Sigmoid colon (tissue), 6 donors: ENCODE measurements at regions not wholly inside any gene's neighbourhood (a gene's known extent, or its start where the extent isn't known, plus 50 kb on each side); places are given as distances from the start of the nearest gene placed in this dataset.
"Not testable (repeated sequence)": the region's sequence is repeated elsewhere in the genome, so short reads cannot be mapped to it uniquely, and the experiment has no call there.

ENCODE experiments used
- DNase-seq: peaks from one replicate; pipeline ENCODE4 v3.0.0-alpha.2; 2019
- H3K27ac ChIP-seq, 4 donors: fragments of 200-600 bp; sonication (generic); one replicate each; pipeline ENCODE4 v1.5.1; 2016 to 2019; ENCODE audit warnings: mild to moderate bottlenecking in 1 of 4
- H3K27me3 ChIP-seq, 3 donors: fragments of 200-600 bp; sonication (generic); one replicate each; pipeline ENCODE4 v1.5.1; 2019; ENCODE audit warnings: mild to moderate bottlenecking in 1 of 3
- H3K36me3 ChIP-seq, 4 donors: fragments of 200-600 bp; sonication (generic); one replicate each; pipeline ENCODE4 v1.5.1; 2016 to 2019
- H3K4me1 ChIP-seq, 4 donors: fragments of 200-600 bp; sonication (generic); one replicate each; pipeline ENCODE4 v1.5.1; 2017 to 2019
- H3K4me3 ChIP-seq, 4 donors: fragments of 200-600 bp; sonication (generic); one replicate each; pipeline ENCODE4 v1.5.1; 2017 to 2019; ENCODE audit warnings: mild to moderate bottlenecking in 2 of 4, moderate library complexity in 1 of 4
- H3K9me3 ChIP-seq, 4 donors: fragments of 200-600 bp in 3 of 4; sonication (generic) in 3 of 4; one replicate each; pipeline versions ENCODE4 v1.5.1 to v1.6.1; 2013 to 2019
- CTCF ChIP-seq, 4 experiments: fragments of 450-650 bp in 3 of 4; fragments of 200-600 bp in 1 of 4; IDR thresholded peaks; one replicate each; pipeline ENCODE4 v1.5.1; 2016 to 2019; ENCODE audit warnings: antibody characterized with exemption in 4 of 4, mild to moderate bottlenecking in 3 of 4, moderate library complexity in 2 of 4
- EP300 ChIP-seq, 4 donors: sonication (generic); formaldehyde crosslinking; IDR thresholded peaks; one replicate each; pipeline ENCODE4 v1.6.1; 2017; ENCODE audit warnings: antibody characterized with exemption in 4 of 4
- POLR2A ChIP-seq, 2 donors: fragments of 450-650 bp; IDR thresholded peaks; one replicate each; pipeline ENCODE4 v1.6.1; 2016; ENCODE audit warnings: antibody characterized with exemption in 2 of 2, mild to moderate bottlenecking in 2 of 2, moderate library complexity in 2 of 2
- POLR2AphosphoS5 ChIP-seq, 4 donors: sonication (generic); formaldehyde crosslinking; IDR thresholded peaks; one replicate each; pipeline ENCODE4 v1.6.1; 2017; ENCODE audit warnings: antibody characterized with exemption in 4 of 4
- WGBS, 2 donors: extraction: QIAGEN DNeasy Blood & Tissue Kit; methylation state at CpG; one replicate each; pipeline ENCODE4 v1.1.7; 2013; 5-methylcytosine and 5-hydroxymethylcytosine counted together
- intact Hi-C: fragments of 100-400 bp; cut with DNase I; formaldehyde crosslinking; loops from one replicate; pipeline ENCODE4 v1.15.1; 2023
- donor health status: healthy with polysubstance abuse.
- donor health status: healthy.

- TF ChIP-seq EP300 (IDR thresholded peaks at IDR 0.05) (no peak), CTCF (IDR thresholded peaks at IDR 0.05) (no peak), POLR2AphosphoS5 (IDR thresholded peaks at IDR 0.05) (no peak), POLR2A (IDR thresholded peaks at IDR 0.05) (no peak)
- Histone ChIP-seq H3K36me3 (no peaks in the 10 kb centered on the region), H3K4me3 (no peak overlapping the region), H3K27ac (no peak overlapping the region), H3K27me3 (no peaks in the 10 kb centered on the region), H3K4me1 (no peaks in the 10 kb centered on the region), H3K9me3 (no peaks in the 10 kb centered on the region)
- DNase-seq, result no peak
- 45 to 54% methylated on average over 3 of the region's 3 CpGs for WGBS, 2 donors
- intact Hi-C loops, result no loop called here
Measured at GRCh38 chr11:34825315-34825669, 90.9 kb downstream of the APIP start.

GRCh38 chr11:34824425-34824824 lies 91.8 kb downstream of the APIP start:
- DNase-seq, result no peak
- Histone ChIP-seq H3K9me3 (no peaks in the 10 kb centered on the region), H3K4me3 (no peak overlapping the region), H3K27me3 (no peaks in the 10 kb centered on the region), H3K36me3 (no peaks in the 10 kb centered on the region), H3K4me1 (no peaks in the 10 kb centered on the region), H3K27ac (no peak overlapping the region)
- intact Hi-C loops, result no loop called here
- TF ChIP-seq EP300 (IDR thresholded peaks at IDR 0.05) (no peak), POLR2AphosphoS5 (IDR thresholded peaks at IDR 0.05) (no peak), CTCF (IDR thresholded peaks at IDR 0.05) (no peak), POLR2A (IDR thresholded peaks at IDR 0.05) (no peak)

GRCh38 chr11:34823639-34824038 lies 92.5 kb downstream of the APIP start:
- Histone ChIP-seq H3K9me3 (no peaks in the 10 kb centered on the region), H3K27ac (no peak overlapping the region), H3K27me3 (no peaks in the 10 kb centered on the region), H3K4me3 (no peak overlapping the region), H3K4me1 (no peaks in the 10 kb centered on the region), H3K36me3 (no peaks in the 10 kb centered on the region)
- 78 to 81% methylated on average over 2 of the region's 2 CpGs for WGBS, 2 donors
- no peak for DNase-seq
- intact Hi-C loops, result no loop called here
- no peak for TF ChIP-seq POLR2A (IDR thresholded peaks at IDR 0.05)
- no peak for TF ChIP-seq POLR2AphosphoS5 (IDR thresholded peaks at IDR 0.05)
- TF ChIP-seq CTCF (IDR thresholded peaks at IDR 0.05), result no peak
- TF ChIP-seq EP300 (IDR thresholded peaks at IDR 0.05), result no peak

- 83 to 90% methylated on average over 3 of the region's 3 CpGs for WGBS, 2 donors
- Histone ChIP-seq H3K4me1 (no peaks in the 10 kb centered on the region), H3K27me3 (no peaks in the 10 kb centered on the region), H3K36me3 (no peaks in the 10 kb centered on the region), H3K27ac (no peak overlapping the region), H3K4me3 (no peak overlapping the region), H3K9me3 (no peaks in the 10 kb centered on the region)
- DNase-seq, result no peak
- TF ChIP-seq EP300 (IDR thresholded peaks at IDR 0.05) (no peak), POLR2A (IDR thresholded peaks at IDR 0.05) (no peak), POLR2AphosphoS5 (IDR thresholded peaks at IDR 0.05) (no peak)
- intact Hi-C loops, result no loop called here
Measured at GRCh38 chr11:34823197-34823596, 93.0 kb downstream of the APIP start.

GRCh38 chr11:34819740-34820482 lies 96.3 kb downstream of the APIP start:
- Histone ChIP-seq H3K27ac (no peak overlapping the region), H3K27me3 (no peaks in the 10 kb centered on the region), H3K4me3 (no peak overlapping the region), H3K9me3 (no peaks in the 10 kb centered on the region), H3K4me1 (no peaks in the 10 kb centered on the region), H3K36me3 (no peaks in the 10 kb centered on the region)
- WGBS, 2 donors, result 80 to 87% methylated on average over 6 of the region's 6 CpGs
- DNase-seq, result no peak
- TF ChIP-seq CTCF (IDR thresholded peaks at IDR 0.05) (no peak), POLR2AphosphoS5 (IDR thresholded peaks at IDR 0.05) (no peak), EP300 (IDR thresholded peaks at IDR 0.05) (no peak), POLR2A (IDR thresholded peaks at IDR 0.05) (no peak)
- intact Hi-C loops, result no loop called here

- H3K36me3 ChIP-seq, H3K9me3 ChIP-seq, H3K27ac ChIP-seq, intact Hi-C loops, H3K4me3 ChIP-seq, H3K27me3 ChIP-seq, DNase-seq, H3K4me1 ChIP-seq: not testable (repeated sequence)
- WGBS, 2 donors, result 88 to 89% methylated on average over 3 of the region's 3 CpGs
Measured at GRCh38 chr11:34817812-34818211, 98.4 kb downstream of the APIP start.
